ENCODE measurements at regions not wholly inside any gene's neighbourhood (a gene's known extent, or its start where the extent isn't known, plus 50 kb on each side); places are given as distances from the start of the nearest gene placed in this dataset.
"Not testable (repeated sequence)": the region's sequence is repeated elsewhere in the genome, so short reads cannot be mapped to it uniquely, and the experiment has no call there.

GRCh38 chr4:132384709-132385108, 764.4 kb upstream of the PCDH10 start:
- Histone ChIP-seq H3K36me3 (ENCODE audit: insufficient read depth, low read depth, low read length) (no peaks in the 10 kb centered on the region), H3K9me3 (ENCODE audit: insufficient read depth, low read depth, low read length) (no peaks in the 10 kb centered on the region), H3K4me1 (ENCODE audit: insufficient read depth, low read length) (no peaks in the 10 kb centered on the region), H3K27ac (ENCODE audit: low read length) (no peak overlapping the region), H3K4me3 (ENCODE audit: low read length) (no peak overlapping the region), H3K9ac (ENCODE audit: low read depth, low read length) (no peak overlapping the region), H3K27me3 (ENCODE audit: insufficient read depth, low read length) (no peaks in the 10 kb centered on the region)

GRCh38 chr4:132386130-132386529, 763.0 kb upstream of the PCDH10 start:
- Histone ChIP-seq H3K27me3 (ENCODE audit: insufficient read depth, low read length) (no peaks in the 10 kb centered on the region), H3K4me1 (ENCODE audit: insufficient read depth, low read length) (no peaks in the 10 kb centered on the region), H3K27ac (ENCODE audit: low read length) (no peak overlapping the region), H3K9ac (ENCODE audit: low read depth, low read length) (no peak overlapping the region), H3K36me3 (ENCODE audit: insufficient read depth, low read depth, low read length) (no peaks in the 10 kb centered on the region), H3K4me3 (ENCODE audit: low read length) (no peak overlapping the region), H3K9me3 (ENCODE audit: insufficient read depth, low read depth, low read length) (no peaks in the 10 kb centered on the region)

DNA sequence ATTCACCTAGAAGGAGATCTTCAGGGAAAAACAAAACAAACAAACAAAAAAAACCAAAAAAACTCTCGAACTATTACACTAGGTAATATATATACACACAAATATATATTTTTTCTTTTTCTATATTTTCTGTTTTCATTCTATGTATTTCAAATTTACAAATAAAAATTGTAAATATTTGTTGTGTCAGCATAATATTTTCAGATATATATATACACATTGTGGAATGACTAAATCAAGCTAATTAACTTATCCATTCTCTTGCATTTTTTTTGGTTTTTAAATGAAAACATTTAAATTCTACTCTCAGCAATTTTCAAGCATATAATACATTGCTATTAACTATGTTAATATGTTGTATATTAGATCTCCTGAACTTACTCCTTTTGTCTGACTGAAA, 762.0 kb upstream of the PCDH10 start:
- no peaks in the 10 kb centered on the region for H3K9me3 ChIP-seq (ENCODE audit: insufficient read depth, low read depth, low read length)
- H3K4me1 ChIP-seq (ENCODE audit: insufficient read depth, low read length) = no peaks in the 10 kb centered on the region
- no peak overlapping the region for H3K9ac ChIP-seq (ENCODE audit: low read depth, low read length)
- H3K4me3 ChIP-seq (ENCODE audit: low read length) = no peak overlapping the region
- no peaks in the 10 kb centered on the region for H3K27me3 ChIP-seq (ENCODE audit: insufficient read depth, low read length)
- H3K36me3 ChIP-seq (ENCODE audit: insufficient read depth, low read depth, low read length) = no peaks in the 10 kb centered on the region
- H3K27ac ChIP-seq (ENCODE audit: low read length) = no peak overlapping the region

DNA sequence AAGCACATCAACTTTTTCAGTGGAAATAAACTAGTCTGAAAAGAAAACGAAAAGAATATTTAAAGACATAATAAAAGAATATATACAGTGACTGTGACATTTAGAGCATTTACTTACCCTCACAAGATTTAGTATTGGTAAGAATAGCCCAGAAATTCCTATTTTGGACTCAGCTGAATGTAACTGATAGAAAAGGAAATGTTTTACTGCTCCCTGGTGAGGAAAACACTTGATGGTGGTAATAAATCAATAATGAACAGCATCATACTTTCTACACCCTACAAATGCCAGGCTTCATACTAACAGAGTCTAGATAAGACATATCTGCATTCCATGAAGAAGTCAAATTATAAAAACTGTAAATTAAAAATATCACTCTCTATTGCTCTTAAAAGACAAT, 753.5 kb upstream of the PCDH10 start:
- Histone ChIP-seq H3K9me3 (ENCODE audit: insufficient read depth, low read depth, low read length) (no peaks in the 10 kb centered on the region), H3K27ac (ENCODE audit: low read length) (no peak overlapping the region), H3K9ac (ENCODE audit: low read depth, low read length) (no peak overlapping the region), H3K4me3 (ENCODE audit: low read length) (no peak overlapping the region), H3K4me1 (ENCODE audit: insufficient read depth, low read length) (no peaks in the 10 kb centered on the region), H3K27me3 (ENCODE audit: insufficient read depth, low read length) (no peaks in the 10 kb centered on the region), H3K36me3 (ENCODE audit: insufficient read depth, low read depth, low read length) (no peaks in the 10 kb centered on the region)

- no peak overlapping the region for H3K9ac ChIP-seq (ENCODE audit: low read depth, low read length)
- H3K36me3 ChIP-seq (ENCODE audit: insufficient read depth, low read depth, low read length) = no peaks in the 10 kb centered on the region
- no peaks in the 10 kb centered on the region for H3K9me3 ChIP-seq (ENCODE audit: insufficient read depth, low read depth, low read length)
- no peak overlapping the region for H3K4me3 ChIP-seq (ENCODE audit: low read length)
- no peaks in the 10 kb centered on the region for H3K4me1 ChIP-seq (ENCODE audit: insufficient read depth, low read length)
- H3K27ac ChIP-seq (ENCODE audit: low read length) = no peak overlapping the region
- H3K27me3 ChIP-seq (ENCODE audit: insufficient read depth, low read length) = no peaks in the 10 kb centered on the region
Measured at GRCh38 chr4:132396636-132397035, 752.5 kb upstream of the PCDH10 start.

DNA sequence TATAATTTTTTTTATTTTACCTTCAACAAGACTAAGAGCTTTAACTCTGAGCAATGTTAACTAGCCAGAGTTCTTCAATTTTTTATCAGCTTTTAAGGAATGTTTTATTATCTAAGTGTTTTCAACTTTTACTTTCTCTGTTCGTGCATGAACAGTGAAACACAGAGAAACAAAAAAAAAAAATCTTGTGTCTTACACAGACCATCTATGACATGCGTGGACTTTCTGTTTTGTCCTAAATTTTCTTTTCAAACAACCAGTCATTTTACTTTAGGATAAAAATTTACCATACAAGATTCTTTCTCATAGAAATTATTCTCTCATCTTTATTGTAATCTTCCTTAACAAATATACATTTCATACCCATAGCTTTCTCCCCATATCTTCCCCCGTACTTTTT, 731.9 kb upstream of the PCDH10 start:
- no peak overlapping the region for H3K4me3 ChIP-seq (ENCODE audit: low read length)
- no peak overlapping the region for H3K9ac ChIP-seq (ENCODE audit: low read depth, low read length)
- H3K4me1 ChIP-seq (ENCODE audit: insufficient read depth, low read length) = no peaks in the 10 kb centered on the region
- no peaks in the 10 kb centered on the region for H3K27me3 ChIP-seq (ENCODE audit: insufficient read depth, low read length)
- H3K36me3 ChIP-seq (ENCODE audit: insufficient read depth, low read depth, low read length) = no peaks in the 10 kb centered on the region
- no peak overlapping the region for H3K27ac ChIP-seq (ENCODE audit: low read length)
- H3K9me3 ChIP-seq (ENCODE audit: insufficient read depth, low read depth, low read length) = peaks cover 78% of the 10 kb centered on the region

- H3K27ac ChIP-seq (ENCODE audit: low read length) = no peak overlapping the region
Measured at GRCh38 chr4:132427125-132427524, 722.0 kb upstream of the PCDH10 start.

DNA sequence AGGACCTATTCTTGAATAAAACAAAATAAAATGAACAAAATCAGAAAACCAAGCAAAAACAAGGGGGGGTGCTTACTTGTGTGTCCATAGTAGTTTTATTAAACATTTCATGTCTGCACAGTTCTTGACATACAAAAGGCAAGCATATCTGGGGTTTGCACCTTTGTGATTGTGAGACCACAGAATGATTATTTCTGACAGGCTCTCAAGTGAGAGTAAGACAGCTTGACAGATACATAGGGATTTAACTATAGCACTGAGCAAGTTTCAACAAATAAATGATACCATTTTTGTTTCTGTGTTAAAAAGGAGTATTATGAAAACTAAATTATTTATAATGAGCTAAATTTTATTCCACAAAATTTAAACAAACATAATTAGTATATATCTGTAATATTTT, 712.0 kb upstream of the PCDH10 start:
- Histone ChIP-seq H3K36me3 (ENCODE audit: insufficient read depth, low read depth, low read length) (no peaks in the 10 kb centered on the region), H3K9ac (ENCODE audit: low read depth, low read length) (no peak overlapping the region), H3K27ac (ENCODE audit: low read length) (no peak overlapping the region), H3K9me3 (ENCODE audit: insufficient read depth, low read depth, low read length) (no peaks in the 10 kb centered on the region), H3K4me1 (ENCODE audit: insufficient read depth, low read length) (no peaks in the 10 kb centered on the region), H3K4me3 (ENCODE audit: low read length) (no peak overlapping the region), H3K27me3 (ENCODE audit: insufficient read depth, low read length) (no peaks in the 10 kb centered on the region)

More at GRCh38 chr4:132427125-132427524, 722.0 kb upstream of the PCDH10 start:
- H3K27me3 ChIP-seq (ENCODE audit: insufficient read depth, low read length) = no peaks in the 10 kb centered on the region
- H3K4me1 ChIP-seq (ENCODE audit: insufficient read depth, low read length) = no peaks in the 10 kb centered on the region
- H3K36me3 ChIP-seq (ENCODE audit: insufficient read depth, low read depth, low read length) = no peaks in the 10 kb centered on the region
- no peak overlapping the region for H3K9ac ChIP-seq (ENCODE audit: low read depth, low read length)
- peaks cover 7% of the 10 kb centered on the region; the same call in 1 of the 2 replicates for H3K9me3 ChIP-seq (ENCODE audit: insufficient read depth, low read depth, low read length)
- no peak overlapping the region for H3K4me3 ChIP-seq (ENCODE audit: low read length)

- Histone ChIP-seq H3K27me3 (ENCODE audit: insufficient read depth, low read length) (no peaks in the 10 kb centered on the region), H3K4me1 (ENCODE audit: insufficient read depth, low read length) (no peaks in the 10 kb centered on the region), H3K27ac (ENCODE audit: low read length) (no peak overlapping the region), H3K9ac (ENCODE audit: low read depth, low read length) (no peak overlapping the region), H3K9me3 (ENCODE audit: insufficient read depth, low read depth, low read length) (peaks cover 12% of the 10 kb centered on the region; the same call in 1 of the 2 replicates), H3K4me3 (ENCODE audit: low read length) (no peak overlapping the region), H3K36me3 (ENCODE audit: insufficient read depth, low read depth, low read length) (no peaks in the 10 kb centered on the region)
Measured at GRCh38 chr4:132445386-132445785, 703.7 kb upstream of the PCDH10 start.

DNA sequence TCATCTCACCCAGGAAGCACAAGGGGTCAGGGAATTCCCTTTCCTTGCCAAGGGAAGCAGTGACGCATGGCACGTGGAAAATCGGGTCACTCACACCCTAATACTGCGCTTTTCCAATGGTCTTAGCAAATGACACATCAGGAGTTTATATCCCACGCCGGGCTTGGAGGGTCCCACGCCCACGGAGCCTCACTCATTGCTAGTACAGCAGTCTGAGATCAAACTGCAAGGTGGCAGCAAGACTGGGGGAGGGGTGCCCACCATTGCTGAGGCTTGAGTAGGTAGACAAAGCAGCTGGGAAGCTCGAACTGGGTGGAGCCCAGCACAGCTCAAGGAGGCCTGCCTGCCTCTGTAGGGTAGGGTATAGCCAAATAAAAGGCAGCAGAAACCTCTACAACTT, 691.1 kb upstream of the PCDH10 start:
- not testable (repeated sequence) for H3K4me1 ChIP-seq (ENCODE audit: insufficient read depth, low read length); H3K36me3 ChIP-seq (ENCODE audit: insufficient read depth, low read depth, low read length); H3K27me3 ChIP-seq (ENCODE audit: insufficient read depth, low read length); H3K4me3 ChIP-seq (ENCODE audit: low read length); H3K9ac ChIP-seq (ENCODE audit: low read depth, low read length); H3K27ac ChIP-seq (ENCODE audit: low read length); H3K9me3 ChIP-seq (ENCODE audit: insufficient read depth, low read depth, low read length)

- H3K9ac ChIP-seq (ENCODE audit: low read depth, low read length) = no peak overlapping the region
- H3K4me1 ChIP-seq (ENCODE audit: insufficient read depth, low read length) = no peaks in the 10 kb centered on the region
Measured at GRCh38 chr4:132479543-132479942, 669.6 kb upstream of the PCDH10 start.

DNA sequence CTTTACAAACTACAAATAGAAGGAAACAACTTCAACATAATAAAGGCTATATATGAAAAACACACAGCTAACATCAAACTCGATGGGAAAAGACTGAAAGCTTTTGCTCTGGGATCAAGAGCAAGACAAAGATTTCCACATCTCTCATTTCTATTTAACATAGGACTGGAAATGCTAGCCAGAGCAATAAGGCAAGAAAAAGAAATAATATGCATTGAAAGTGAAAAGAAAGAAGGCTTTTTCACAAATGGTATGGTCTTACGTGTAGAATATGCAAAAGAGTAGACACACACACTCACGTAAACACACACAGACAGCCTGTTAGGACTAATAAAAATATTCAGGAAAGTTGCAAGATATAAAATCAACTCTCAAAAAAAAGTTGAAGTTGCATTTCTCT, 660.5 kb upstream of the PCDH10 start:
- Histone ChIP-seq H3K4me3 (ENCODE audit: low read length) (0 out of 2 replicates have a peak overlapping the region, but pooled peaks have one; percentile 9), H3K27me3 (ENCODE audit: insufficient read depth, low read length) (no peaks in the 10 kb centered on the region), H3K9ac (ENCODE audit: low read depth, low read length) (no peak overlapping the region), H3K4me1 (ENCODE audit: insufficient read depth, low read length) (peaks cover 17% of the 10 kb centered on the region; the same call in 1 of the 2 replicates), H3K9me3 (ENCODE audit: insufficient read depth, low read depth, low read length) (peaks cover 31% of the 10 kb centered on the region), H3K36me3 (ENCODE audit: insufficient read depth, low read depth, low read length) (peaks cover 24% of the 10 kb centered on the region; the same call in 1 of the 2 replicates), H3K27ac (ENCODE audit: low read length) (no peak overlapping the region)

More at GRCh38 chr4:132479543-132479942, 669.6 kb upstream of the PCDH10 start:
- Histone ChIP-seq H3K9me3 (ENCODE audit: insufficient read depth, low read depth, low read length) (peaks cover 3% of the 10 kb centered on the region; the same call in 1 of the 2 replicates), H3K27me3 (ENCODE audit: insufficient read depth, low read length) (no peaks in the 10 kb centered on the region), H3K27ac (ENCODE audit: low read length) (no peak overlapping the region), H3K36me3 (ENCODE audit: insufficient read depth, low read depth, low read length) (no peaks in the 10 kb centered on the region), H3K4me3 (ENCODE audit: low read length) (no peak overlapping the region)
